Ectodermal cell (in vitro differentiated cells): ENCODE measurements at regions not wholly inside any gene's neighbourhood (a gene's known extent, or its start where the extent isn't known, plus 50 kb on each side); places are given as distances from the start of the nearest gene placed in this dataset.

Experiments
- H3K27ac ChIP-seq: 2 replicates; pipeline ENCODE4 v1.7.0; 2013; ENCODE audit warnings: mild to moderate bottlenecking, low read depth, low read length; ENCODE audit not compliant: insufficient read depth, poor library complexity, severe bottlenecking
- H3K27me3 ChIP-seq: 2 replicates; pipeline ENCODE4 v1.7.0; 2013; ENCODE audit warnings: mild to moderate bottlenecking, low read length; ENCODE audit not compliant: insufficient read depth, control insufficient read depth, poor library complexity, severe bottlenecking
- H3K36me3 ChIP-seq: one replicate; pipeline ENCODE4 v1.7.0; 2013; ENCODE audit warnings: low read length; ENCODE audit not compliant: control insufficient read depth, insufficient read depth
- H3K4me1 ChIP-seq: one replicate; pipeline ENCODE4 v1.7.0; 2013; ENCODE audit warnings: low read length; ENCODE audit not compliant: control insufficient read depth, insufficient read depth
- H3K4me3 ChIP-seq: 2 replicates; pipeline ENCODE4 v1.7.0; 2013; ENCODE audit warnings: low read depth, low read length, control low read depth; ENCODE audit not compliant: insufficient read depth
- H3K9me3 ChIP-seq: 2 replicates; pipeline ENCODE4 v1.7.0; 2013; ENCODE audit warnings: mild to moderate bottlenecking, low read length, moderate library complexity; ENCODE audit not compliant: control insufficient read depth
- WGBS, 2 experiments: methylation state at CpG; one replicate each; pipeline ENCODE4 v1.1.7; 2013; ENCODE audit warnings: missing lambda C conversion rate in 2 of 2; 5-methylcytosine and 5-hydroxymethylcytosine counted together

- no peaks in the 10 kb centered on the region for H3K4me1 ChIP-seq
- no peak overlapping the region for H3K27ac ChIP-seq
- H3K36me3 ChIP-seq, result no peaks in the 10 kb centered on the region
- WGBS, 2 experiments, result 97 to 98% methylated on average over 2 to 4 of the region's 4 CpGs
- H3K9me3 ChIP-seq, result no peaks in the 10 kb centered on the region
- no peaks in the 10 kb centered on the region for H3K27me3 ChIP-seq
- no peak overlapping the region for H3K4me3 ChIP-seq
Observed at GRCh38 chrX:122582280-122582974, 601.7 kb upstream of the GRIA3 start.

- Histone ChIP-seq H3K36me3 (no peaks in the 10 kb centered on the region), H3K9me3 (no peaks in the 10 kb centered on the region), H3K27me3 (no peaks in the 10 kb centered on the region), H3K4me1 (no peaks in the 10 kb centered on the region), H3K4me3 (no peak overlapping the region), H3K27ac (no peak overlapping the region)
Observed at GRCh38 chrX:122582975-122583305, 601.1 kb upstream of the GRIA3 start.

GRCh38 chrX:122583551-122583950, 600.5 kb upstream of the GRIA3 start:
- H3K4me1 ChIP-seq, result no peaks in the 10 kb centered on the region
- no peaks in the 10 kb centered on the region for H3K27me3 ChIP-seq
- no peaks in the 10 kb centered on the region for H3K36me3 ChIP-seq
- WGBS, 2 experiments, result 90 to 100% methylated on average over 1 to 2 of the region's 3 CpGs
- no peak overlapping the region for H3K27ac ChIP-seq
- H3K4me3 ChIP-seq, result no peak overlapping the region
- no peaks in the 10 kb centered on the region for H3K9me3 ChIP-seq

- Histone ChIP-seq H3K4me1 (no peaks in the 10 kb centered on the region), H3K36me3 (no peaks in the 10 kb centered on the region), H3K27ac (no peak overlapping the region), H3K4me3 (no peak overlapping the region), H3K27me3 (no peaks in the 10 kb centered on the region), H3K9me3 (no peaks in the 10 kb centered on the region)
- WGBS, 2 experiments, result 95% methylated on average over 2 of the region's 2 CpGs; no CpG with 5 or more reads in 1 of the 2 experiments
Observed at GRCh38 chrX:122584981-122585380, 599.1 kb upstream of the GRIA3 start.

- Histone ChIP-seq H3K9me3 (no peaks in the 10 kb centered on the region), H3K4me3 (no peak overlapping the region), H3K27me3 (no peaks in the 10 kb centered on the region), H3K4me1 (no peaks in the 10 kb centered on the region), H3K27ac (no peak overlapping the region), H3K36me3 (no peaks in the 10 kb centered on the region)
- WGBS, 2 experiments, result 80 to 100% methylated on average over 1 of the region's 1 CpG
Observed at GRCh38 chrX:122586831-122587230, 597.2 kb upstream of the GRIA3 start.

GRCh38 chrX:122591546-122591945, 592.5 kb upstream of the GRIA3 start:
- Histone ChIP-seq H3K4me3 (no peak overlapping the region), H3K27me3 (no peaks in the 10 kb centered on the region), H3K4me1 (no peaks in the 10 kb centered on the region), H3K36me3 (no peaks in the 10 kb centered on the region), H3K9me3 (no peaks in the 10 kb centered on the region), H3K27ac (no peak overlapping the region)
- WGBS, 2 experiments, result 43 to 47% methylated on average over 2 of the region's 2 CpGs

- no peak overlapping the region for H3K4me3 ChIP-seq
- H3K27ac ChIP-seq, result no peak overlapping the region
- H3K27me3 ChIP-seq, result no peaks in the 10 kb centered on the region
- H3K36me3 ChIP-seq, result no peaks in the 10 kb centered on the region
- H3K4me1 ChIP-seq, result no peaks in the 10 kb centered on the region
- H3K9me3 ChIP-seq, result no peaks in the 10 kb centered on the region
Observed at GRCh38 chrX:122596998-122597397, 587.1 kb upstream of the GRIA3 start.

- WGBS, 2 experiments, result 100% methylated on average over 1 of the region's 1 CpG; no CpG with 5 or more reads in 1 of the 2 experiments
- Histone ChIP-seq H3K36me3 (no peaks in the 10 kb centered on the region), H3K27ac (no peak overlapping the region), H3K4me1 (no peaks in the 10 kb centered on the region), H3K27me3 (no peaks in the 10 kb centered on the region), H3K4me3 (no peak overlapping the region), H3K9me3 (no peaks in the 10 kb centered on the region)
Observed at GRCh38 chrX:122622795-122623194, 561.3 kb upstream of the GRIA3 start.

GRCh38 chrX:122625239-122625638, 558.8 kb upstream of the GRIA3 start:
- Histone ChIP-seq H3K27ac (no peak overlapping the region), H3K4me1 (no peaks in the 10 kb centered on the region), H3K36me3 (no peaks in the 10 kb centered on the region), H3K27me3 (no peaks in the 10 kb centered on the region), H3K4me3 (no peak overlapping the region), H3K9me3 (no peaks in the 10 kb centered on the region)
- 83 to 95% methylated on average over 1 of the region's 2 CpGs for WGBS, 2 experiments

GRCh38 chrX:122625821-122626220, 558.3 kb upstream of the GRIA3 start:
- Histone ChIP-seq H3K36me3 (no peaks in the 10 kb centered on the region), H3K4me1 (no peaks in the 10 kb centered on the region), H3K9me3 (no peaks in the 10 kb centered on the region), H3K27me3 (no peaks in the 10 kb centered on the region), H3K27ac (no peak overlapping the region), H3K4me3 (no peak overlapping the region)
- WGBS, 2 experiments, result 84 to 88% methylated on average over 3 of the region's 3 CpGs

GRCh38 chrX:122626871-122627270, 557.2 kb upstream of the GRIA3 start:
- no peaks in the 10 kb centered on the region for H3K27me3 ChIP-seq
- WGBS, 2 experiments, result no CpG with 5 or more reads among the region's 1 CpG
- no peaks in the 10 kb centered on the region for H3K36me3 ChIP-seq
- H3K4me1 ChIP-seq, result no peaks in the 10 kb centered on the region
- H3K4me3 ChIP-seq, result no peak overlapping the region
- no peaks in the 10 kb centered on the region for H3K9me3 ChIP-seq
- H3K27ac ChIP-seq, result no peak overlapping the region
